Endothelial cell of umbilical vein (primary cell): ENCODE measurements at regions not wholly inside any gene's neighbourhood (a gene's known extent, or its start where the extent isn't known, plus 50 kb on each side); places are given as distances from the start of the nearest gene placed in this dataset.

Source experiments
- BruUV-seq: library from RNA; stranded (reverse); fragments of 400-500 nt; replicated peaks from 2 replicates; lab custom pipeline; 2021; lab: Mats Ljungman, UMichigan
- CTCF ChIA-PET: fragments of 300-600, 350-600 bp; sonication (Branson Sonifier 250); formaldehyde crosslinking; loops from one replicate; lab custom pipeline; 2021; ENCODE audit warnings: antibody characterized with exemption, inconsistent platforms; lab: Charles Lee
- POLR2A ChIA-PET: fragments of 300-600, 350-600 bp; sonication (Branson Sonifier 250); formaldehyde crosslinking; loops from one replicate; lab custom pipeline; 2021; ENCODE audit warnings: antibody characterized with exemption, inconsistent platforms; lab: Charles Lee
- DNase-seq: peaks from one replicate; pipeline ENCODE4 v3.0.0-alpha.2; 2011; ENCODE audit warnings: low read depth, low spot score
- FAIRE-seq: peaks from 2 replicates; lab custom pipeline; 2011; peaks lifted over from hg19 to GRCh38; lab: Jason Lieb, UNC
- H2AFZ ChIP-seq: 2 replicates; pipeline ENCODE4 v1.6.0; 2012; ENCODE audit warnings: low read depth, low read length, control low read depth, inconsistent platforms
- H3K27ac ChIP-seq: 2 replicates; pipeline ENCODE4 v1.5.1; 2011; ENCODE audit warnings: low read depth, mild to moderate bottlenecking, control low read depth, low read length, moderate library complexity; ENCODE audit not compliant: insufficient read depth
- H3K27me3 ChIP-seq, 2 experiments: 2 replicates each; pipeline versions ENCODE4 v1.6.0 to v1.6.1; 2011; ENCODE audit warnings: low read length in 2 of 2, mixed read lengths in 1 of 2; ENCODE audit not compliant: control insufficient read depth in 2 of 2, insufficient read depth in 2 of 2
- H3K36me3 ChIP-seq, 2 experiments: 2 replicates in 1 of 2; 3 replicates in 1 of 2; pipeline ENCODE4 v1.5.1; 2011; ENCODE audit warnings: low read length in 2 of 2, mild to moderate bottlenecking in 1 of 2, moderate library complexity in 1 of 2; ENCODE audit not compliant: control insufficient read depth in 2 of 2, insufficient read depth in 2 of 2; ENCODE audit errors: extremely low read depth in 1 of 2
- H3K4me1 ChIP-seq: 3 replicates; pipeline ENCODE4 v1.5.1; 2011; ENCODE audit warnings: mild to moderate bottlenecking, low read length; ENCODE audit not compliant: control insufficient read depth, insufficient read depth; ENCODE audit errors: extremely low read depth
- H3K4me2 ChIP-seq: 2 replicates; pipeline ENCODE4 v1.6.1; 2011; ENCODE audit warnings: low read length, control low read depth, mixed read lengths; ENCODE audit not compliant: insufficient read depth
- H3K4me3 ChIP-seq, 3 experiments: fragments of 200-600 bp in 1 of 3; sonication (generic), shearing (Covaris generic) in 1 of 3; replicated peaks in 1 of 3; 2 replicates each; pipeline ENCODE4 v1.5.1; 2011 to 2016; ENCODE audit warnings: control low read depth in 3 of 3, low read length in 3 of 3, mild to moderate bottlenecking in 2 of 3, inconsistent platforms in 1 of 3, low read depth in 1 of 3, moderate library complexity in 1 of 3; ENCODE audit not compliant: insufficient read depth in 1 of 3
- H3K79me2 ChIP-seq: 2 replicates; pipeline ENCODE4 v1.6.0; 2012; ENCODE audit warnings: low read length, inconsistent platforms; ENCODE audit not compliant: control insufficient read depth, insufficient read depth
- H3K9ac ChIP-seq: replicated peaks from 2 replicates; pipeline ENCODE3; 2011; ENCODE audit warnings: low read length, control low read depth; ENCODE audit not compliant: insufficient read depth; ENCODE audit errors: extremely low read depth
- H3K9me1 ChIP-seq: replicated peaks from 3 replicates; pipeline ENCODE4 v1.6.0; 2011; ENCODE audit warnings: mild to moderate bottlenecking, low read length; ENCODE audit not compliant: control insufficient read depth, insufficient read depth; ENCODE audit errors: extremely low read depth
- H3K9me3 ChIP-seq: replicated peaks from 2 replicates; pipeline ENCODE4 v1.5.1; 2012; ENCODE audit warnings: low read length, inconsistent platforms; ENCODE audit not compliant: control insufficient read depth, insufficient read depth
- H4K20me1 ChIP-seq: replicated peaks from 2 replicates; pipeline ENCODE3; 2011; ENCODE audit warnings: mild to moderate bottlenecking, low read length; ENCODE audit not compliant: control insufficient read depth, insufficient read depth; ENCODE audit errors: extremely low read depth
- CTCF ChIP-seq, 2 donors: IDR thresholded peaks; 1 replicate in 1 of 2; 2 replicates in 1 of 2; pipeline ENCODE4 v1.5.1; 2011; ENCODE audit warnings: low read length in 2 of 2, mild to moderate bottlenecking in 2 of 2, moderate library complexity in 2 of 2, control low read depth in 1 of 2, inconsistent platforms in 1 of 2, low read depth in 1 of 2; ENCODE audit not compliant: insufficient read depth in 1 of 2; ENCODE audit errors: extremely low read depth in 1 of 2
- EZH2 ChIP-seq: IDR thresholded peaks from 2 replicates; pipeline ENCODE4 v1.6.1; 2012; ENCODE audit warnings: borderline replicate concordance, low read depth, mild to moderate bottlenecking, moderate library complexity, low read length, inconsistent platforms; ENCODE audit not compliant: severe bottlenecking
- FOS ChIP-seq: IDR thresholded peaks from 2 replicates; pipeline ENCODE4 v1.6.1; 2011; ENCODE audit warnings: mild to moderate bottlenecking, low read length, moderate library complexity, borderline replicate concordance; ENCODE audit not compliant: insufficient read depth
- GATA2 ChIP-seq: IDR thresholded peaks from 2 replicates; pipeline ENCODE4 v1.7.0; 2011; ENCODE audit warnings: low read depth, mild to moderate bottlenecking, moderate library complexity, mixed read lengths, low read length; ENCODE audit not compliant: insufficient read length, insufficient read depth
- JUN ChIP-seq: IDR thresholded peaks from 2 replicates; pipeline ENCODE4 v1.6.1; 2011; ENCODE audit warnings: borderline replicate concordance, low read depth; ENCODE audit not compliant: insufficient read length, insufficient read depth
- MAX ChIP-seq: IDR thresholded peaks from 2 replicates; pipeline ENCODE4 v1.6.1; 2011; ENCODE audit not compliant: insufficient read depth, insufficient read length
- MYC ChIP-seq: IDR thresholded peaks from one replicate; pipeline ENCODE4 v1.6.1; 2011; ENCODE audit warnings: mild to moderate bottlenecking, low read depth, low read length
- POLR2A ChIP-seq: IDR thresholded peaks from 2 replicates; pipeline ENCODE4 v1.6.1; 2012; ENCODE audit warnings: low read depth, mild to moderate bottlenecking, control low read depth, low read length
- POLR2AphosphoS5 ChIP-seq: IDR thresholded peaks from 2 replicates; pipeline ENCODE4 v1.6.1; 2012; ENCODE audit warnings: low read depth, mild to moderate bottlenecking, control low read depth, low read length, moderate library complexity; ENCODE audit not compliant: insufficient read depth
- dilution Hi-C: fragments of 300-500 bp; cut with MboI; formaldehyde crosslinking; loops from one replicate; pipeline ENCODE4 v1.15.0; 2019; ENCODE audit warnings: low sequenced_read_pairs; ENCODE audit not compliant: extremely low pct_ligation_motif_present
- intact Hi-C: fragments of 100-400 bp; cut with micrococcal nuclease; formaldehyde crosslinking; loops from one replicate; pipeline ENCODE4 v1.10.0; 2022

DNA sequence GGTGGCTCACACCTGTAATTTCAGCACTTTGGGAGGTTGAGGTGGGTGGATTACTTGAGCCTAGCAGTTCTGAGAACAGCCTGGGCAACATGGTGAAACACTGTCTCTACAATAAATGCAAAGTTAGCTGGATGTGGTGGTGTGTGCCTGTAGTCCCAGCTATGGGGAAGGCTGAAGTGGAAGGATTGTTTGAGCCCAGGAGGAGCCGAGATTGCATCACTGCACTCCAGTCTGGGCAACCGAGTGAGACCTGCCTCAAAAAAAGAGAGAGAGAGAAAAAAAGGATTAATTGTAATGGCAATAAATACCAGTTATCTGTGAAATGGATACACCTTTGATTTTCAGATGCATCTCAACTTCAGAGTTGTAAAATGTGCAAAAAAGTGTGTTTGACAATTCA, 58.8 kb downstream of the SPRY1 start:
- no peak overlapping the region for H3K27ac ChIP-seq
- no peaks in the 10 kb centered on the region for H3K27me3 ChIP-seq
- H3K4me3 ChIP-seq = no peak overlapping the region
- CTCF ChIA-PET = no interaction called here
- no peaks in the 10 kb centered on the region for H3K9me3 ChIP-seq
- no TSS peak for BruUV-seq
- H3K4me2 ChIP-seq = no peak overlapping the region
- no peaks in the 10 kb centered on the region for H3K36me3 ChIP-seq
- no peaks in the 10 kb centered on the region for H4K20me1 ChIP-seq
- no peak overlapping the region for H2AFZ ChIP-seq
- H3K79me2 ChIP-seq = no peaks in the 10 kb centered on the region
- DNase-seq = no peak
- no peaks in the 10 kb centered on the region for H3K9me1 ChIP-seq
- POLR2A ChIA-PET = no interaction called here
- peaks cover 10% of the 10 kb centered on the region for H3K4me1 ChIP-seq
- no peak for TF ChIP-seq MAX
- TF ChIP-seq JUN = no peak
- no peak for TF ChIP-seq EZH2
- no peak for TF ChIP-seq GATA2
- no peak for TF ChIP-seq FOS
- TF ChIP-seq POLR2A = no peak
- dilution Hi-C loops (no loop called here), intact Hi-C loops (no loop called here)
- FAIRE-seq = no peak
- H3K9ac ChIP-seq = no peak overlapping the region

- ChIA-PET CTCF (interaction anchor here (1.2 kb wide), 1 partner anchor 451 kb away, joined by 3 read pairs; no protein-coding TSS in a partner anchor), POLR2A (no interaction called here)
- Histone ChIP-seq H3K9me3 (no peaks in the 10 kb centered on the region), H2AFZ (no peak overlapping the region), H3K4me1 (no peaks in the 10 kb centered on the region), H4K20me1 (no peaks in the 10 kb centered on the region), H3K4me3 (no peak overlapping the region), H3K36me3 (no peaks in the 10 kb centered on the region), H3K9ac (no peak overlapping the region), H3K9me1 (no peaks in the 10 kb centered on the region), H3K27ac (no peak overlapping the region), H3K79me2 (no peaks in the 10 kb centered on the region), H3K4me2 (no peak overlapping the region), H3K27me3 (peaks cover 0 to 2% of the 10 kb centered on the region in 2 experiments)
- TF ChIP-seq CTCF (IDR thresholded peaks at IDR 0.05; ENCODE audit: extremely low read depth in 1 of 2, insufficient read depth in 1 of 2, low read depth in 1 of 2, low read length in 2 of 2) = no peak
- no peak for TF ChIP-seq MAX
- no peak for TF ChIP-seq FOS
- TF ChIP-seq MYC = no peak
- TF ChIP-seq POLR2AphosphoS5 = no peak
- no peak for TF ChIP-seq GATA2
- FAIRE-seq (no peak), DNase-seq (no peak)
- intact Hi-C loops (no loop called here), dilution Hi-C loops (no loop called here)
- no TSS peak for BruUV-seq
Observed at GRCh38 chr4:123462007-123462406, 65.4 kb downstream of the SPRY1 start.
